HG03103 (cell line): ENCODE measurements at regions not wholly inside any gene's neighbourhood (a gene's known extent, or its start where the extent isn't known, plus 50 kb on each side); places are given as distances from the start of the nearest gene placed in this dataset.

Source experiments
- ATAC-seq: cut with Tn5 transposase; IDR thresholded peaks from one replicate; pipeline ENCODE4 v1.9.1; 2021; ENCODE audit warnings: low read depth; ENCODE audit not compliant: unreplicated experiment

- no peak for ATAC-seq
These were observed 234.7 kb downstream of the TTC32 start for GRCh38 chr2:19667085-19667484.

- no peak for ATAC-seq
These were observed 237.1 kb downstream of the TTC32 start for GRCh38 chr2:19664646-19665045.

- no peak for ATAC-seq
These were observed 242.6 kb downstream of the TTC32 start for GRCh38 chr2:19659024-19659792.

- no peak for ATAC-seq
These were observed 245.8 kb downstream of the TTC32 start for GRCh38 chr2:19656011-19656410.

GRCh38 chr2:19654310-19655090 lies 247.3 kb downstream of the TTC32 start:
- ATAC-seq: no peak

- ATAC-seq: no peak
These were observed 248.3 kb downstream of the TTC32 start for GRCh38 chr2:19653509-19653908.

GRCh38 chr2:19652811-19653210 lies 249.0 kb downstream of the TTC32 start:
- no peak for ATAC-seq

GRCh38 chr2:19651466-19651865 lies 250.3 kb downstream of the TTC32 start:
- no peak for ATAC-seq

- no peak for ATAC-seq
These were observed 251.9 kb downstream of the TTC32 start for GRCh38 chr2:19649785-19650380.

GRCh38 chr2:19649142-19649541 lies 252.6 kb downstream of the TTC32 start:
- no peak for ATAC-seq

GRCh38 chr2:19648583-19648982 lies 253.2 kb downstream of the TTC32 start:
- ATAC-seq: no peak

- ATAC-seq: no peak
These were observed 254.8 kb downstream of the TTC32 start for GRCh38 chr2:19646987-19647386.

- no peak for ATAC-seq
These were observed 257.0 kb downstream of the TTC32 start for GRCh38 chr2:19644763-19645162.

- peak; percentile 83 for ATAC-seq
These were observed 258.7 kb downstream of the TTC32 start for GRCh38 chr2:19643117-19643518.

GRCh38 chr2:19642501-19642900 lies 259.3 kb downstream of the TTC32 start:
- no peak for ATAC-seq

GRCh38 chr2:19635951-19636510 lies 265.8 kb downstream of the TTC32 start:
- ATAC-seq: no peak

GRCh38 chr2:19632403-19632991 lies 269.3 kb downstream of the TTC32 start:
- ATAC-seq: no peak

GRCh38 chr2:19631871-19632270 lies 269.9 kb downstream of the TTC32 start:
- ATAC-seq: no peak

GRCh38 chr2:19630921-19631320 lies 270.9 kb downstream of the TTC32 start:
- no peak for ATAC-seq

GRCh38 chr2:19627359-19627758 lies 268.9 kb upstream of the OSR1 start:
- ATAC-seq: no peak

GRCh38 chr2:19623488-19623887 lies 265.1 kb upstream of the OSR1 start:
- no peak for ATAC-seq
